ENCODE measurements at regions not wholly inside any gene's neighbourhood (a gene's known extent, or its start where the extent isn't known, plus 50 kb on each side); places are given as distances from the start of the nearest gene placed in this dataset.

DNA sequence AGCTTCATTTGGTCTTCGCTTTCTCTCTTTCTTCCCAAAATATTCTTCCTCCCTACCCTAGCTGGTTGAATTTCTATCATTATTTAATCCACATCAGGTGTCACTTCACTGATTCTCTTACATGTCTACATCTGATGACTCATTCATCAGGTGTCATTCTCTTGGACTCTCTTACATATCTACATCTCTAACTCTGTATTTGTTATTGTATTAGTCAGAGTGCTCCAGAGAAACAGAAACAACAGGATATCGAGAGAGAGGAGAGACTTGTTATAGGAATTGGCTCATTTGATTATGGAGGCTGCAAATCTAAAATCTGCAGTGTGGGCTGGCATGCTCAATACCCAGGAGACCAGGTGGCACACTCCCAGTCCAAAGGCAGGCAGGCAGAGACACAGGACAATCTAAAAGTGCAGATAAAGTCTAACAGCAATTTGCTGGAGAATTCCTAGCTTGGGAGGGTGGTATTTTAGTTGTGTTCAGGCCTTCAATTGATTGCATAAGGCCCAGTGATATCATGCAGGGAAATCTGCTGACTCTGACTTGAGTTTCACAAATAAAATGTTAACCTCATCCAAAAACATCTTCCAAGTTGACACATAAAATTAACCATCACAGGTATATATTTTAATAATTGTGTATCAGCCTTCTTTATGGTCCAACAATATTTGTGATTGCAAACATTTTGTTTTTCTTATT lies 541.4 kb upstream of the SLITRK5 start:
- Histone ChIP-seq H3K4me3 (ENCODE audit: low read depth, low read length, poor library complexity, severe bottlenecking) (no peak overlapping the region), H2AFZ (ENCODE audit: low read length) (no peak overlapping the region), H3K36me3 (ENCODE audit: insufficient read depth, low read length) (no peaks in the 10 kb centered on the region), H3K27ac (ENCODE audit: low read depth, low read length, poor library complexity, severe bottlenecking) (no peak overlapping the region), H3K4me1 (ENCODE audit: insufficient read depth, low read length, poor library complexity, severe bottlenecking) (no peaks in the 10 kb centered on the region), H3K4me2 (ENCODE audit: low read length) (no peak overlapping the region), H3K9me2 (ENCODE audit: insufficient read depth, low read length) (no peaks in the 10 kb centered on the region), H3K79me2 (ENCODE audit: insufficient read depth, low read depth, low read length) (no peaks in the 10 kb centered on the region), H3K9me3 (ENCODE audit: low read length) (no peaks in the 10 kb centered on the region), H4K20me1 (ENCODE audit: insufficient read depth, low read length) (no peaks in the 10 kb centered on the region)
- POLR2A ChIA-PET, result interaction anchor here (0.7 kb wide), 1 partner anchor 15 kb away, joined by 3 read pairs; no protein-coding TSS in a partner anchor
- no TSS peak for BruUV-seq (replicated peaks)
- CTCF ChIA-PET (ENCODE audit: unreplicated experiment), result no interaction called here
- TF ChIP-seq EZH2phosphoT487 (IDR thresholded peaks at IDR 0.05; ENCODE audit: borderline replicate concordance, low read depth, low read length), result no peak
- TF ChIP-seq, protein P1, sequence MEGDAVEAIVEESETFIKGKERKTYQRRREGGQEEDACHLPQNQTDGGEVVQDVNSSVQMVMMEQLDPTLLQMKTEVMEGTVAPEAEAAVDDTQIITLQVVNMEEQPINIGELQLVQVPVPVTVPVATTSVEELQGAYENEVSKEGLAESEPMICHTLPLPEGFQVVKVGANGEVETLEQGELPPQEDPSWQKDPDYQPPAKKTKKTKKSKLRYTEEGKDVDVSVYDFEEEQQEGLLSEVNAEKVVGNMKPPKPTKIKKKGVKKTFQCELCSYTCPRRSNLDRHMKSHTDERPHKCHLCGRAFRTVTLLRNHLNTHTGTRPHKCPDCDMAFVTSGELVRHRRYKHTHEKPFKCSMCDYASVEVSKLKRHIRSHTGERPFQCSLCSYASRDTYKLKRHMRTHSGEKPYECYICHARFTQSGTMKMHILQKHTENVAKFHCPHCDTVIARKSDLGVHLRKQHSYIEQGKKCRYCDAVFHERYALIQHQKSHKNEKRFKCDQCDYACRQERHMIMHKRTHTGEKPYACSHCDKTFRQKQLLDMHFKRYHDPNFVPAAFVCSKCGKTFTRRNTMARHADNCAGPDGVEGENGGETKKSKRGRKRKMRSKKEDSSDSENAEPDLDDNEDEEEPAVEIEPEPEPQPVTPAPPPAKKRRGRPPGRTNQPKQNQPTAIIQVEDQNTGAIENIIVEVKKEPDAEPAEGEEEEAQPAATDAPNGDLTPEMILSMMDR (conservative IDR thresholded peaks at IDR 0.05; ENCODE audit: low read length), result no peak
- intact Hi-C loops (cut with micrococcal nuclease; ENCODE audit: unreplicated experiment), result no loop called here
- no peak for DNase-seq (ENCODE audit: low spot score)

DNA sequence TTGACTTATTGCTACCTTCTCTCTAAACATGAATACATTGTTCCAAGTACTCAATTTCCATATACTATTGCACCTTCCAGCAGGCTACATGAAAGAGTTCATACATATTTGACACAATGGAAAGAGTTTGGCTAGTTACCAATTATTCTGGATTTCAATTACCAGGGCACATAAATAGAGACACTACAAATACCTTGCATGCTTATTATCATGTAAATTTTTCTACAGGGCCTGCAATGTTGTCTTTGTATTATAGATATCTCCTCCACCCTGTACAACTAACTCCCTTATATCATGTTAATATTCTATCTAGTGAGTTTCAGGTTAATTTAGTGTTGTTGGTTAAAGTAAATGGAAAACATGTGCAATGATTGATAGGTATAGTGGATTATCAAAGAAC lies 540.7 kb upstream of the SLITRK5 start:
- Histone ChIP-seq H3K36me3 (ENCODE audit: insufficient read depth, low read length) (no peaks in the 10 kb centered on the region), H4K20me1 (ENCODE audit: insufficient read depth, low read length) (no peaks in the 10 kb centered on the region), H3K4me2 (ENCODE audit: low read length) (no peak overlapping the region), H3K9me2 (ENCODE audit: insufficient read depth, low read length) (no peaks in the 10 kb centered on the region), H3K27ac (ENCODE audit: low read depth, low read length, poor library complexity, severe bottlenecking) (no peak overlapping the region), H3K79me2 (ENCODE audit: insufficient read depth, low read depth, low read length) (no peaks in the 10 kb centered on the region), H3K4me3 (ENCODE audit: low read depth, low read length, poor library complexity, severe bottlenecking) (no peak overlapping the region), H3K4me1 (ENCODE audit: insufficient read depth, low read length, poor library complexity, severe bottlenecking) (no peaks in the 10 kb centered on the region), H2AFZ (ENCODE audit: low read length) (no peak overlapping the region), H3K9me3 (ENCODE audit: low read length) (no peaks in the 10 kb centered on the region)
- POLR2A ChIA-PET, result no interaction called here
- TF ChIP-seq EZH2phosphoT487 (IDR thresholded peaks at IDR 0.05; ENCODE audit: borderline replicate concordance, low read depth, low read length), result no peak
- TF ChIP-seq, protein P1 (conservative IDR thresholded peaks at IDR 0.05; ENCODE audit: low read length), result no peak
- CTCF ChIA-PET (ENCODE audit: unreplicated experiment), result no interaction called here
- no TSS peak for BruUV-seq (replicated peaks)
- no peak for DNase-seq (ENCODE audit: low spot score)
- intact Hi-C loops (cut with micrococcal nuclease; ENCODE audit: unreplicated experiment), result no loop called here

DNA sequence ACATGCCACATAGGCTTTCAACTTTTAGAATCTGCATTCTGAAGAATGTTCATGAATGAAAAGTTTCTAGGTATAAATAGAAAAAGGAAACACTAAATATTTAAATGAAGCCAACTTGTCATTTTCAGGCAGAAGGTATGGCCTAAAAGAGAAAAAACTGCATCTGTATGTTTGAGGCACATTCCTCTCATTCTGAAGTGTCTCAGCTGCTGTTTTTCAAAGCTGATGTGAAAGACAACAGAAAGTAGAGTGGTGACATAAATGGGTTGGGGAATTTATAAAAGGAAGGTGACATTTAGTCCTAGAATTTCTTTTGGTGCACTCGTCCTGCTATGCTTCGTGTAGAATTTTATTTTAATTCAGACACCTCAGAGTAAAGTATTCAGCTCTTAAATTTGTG lies 539.6 kb upstream of the SLITRK5 start:
- Histone ChIP-seq H4K20me1 (ENCODE audit: insufficient read depth, low read length) (no peaks in the 10 kb centered on the region), H3K27ac (ENCODE audit: low read depth, low read length, poor library complexity, severe bottlenecking) (no peak overlapping the region), H3K9me2 (ENCODE audit: insufficient read depth, low read length) (no peaks in the 10 kb centered on the region), H3K36me3 (ENCODE audit: insufficient read depth, low read length) (no peaks in the 10 kb centered on the region), H3K9me3 (ENCODE audit: low read length) (no peaks in the 10 kb centered on the region), H3K4me2 (ENCODE audit: low read length) (no peak overlapping the region), H2AFZ (ENCODE audit: low read length) (no peak overlapping the region), H3K4me3 (ENCODE audit: low read depth, low read length, poor library complexity, severe bottlenecking) (no peak overlapping the region), H3K79me2 (ENCODE audit: insufficient read depth, low read depth, low read length) (no peaks in the 10 kb centered on the region), H3K4me1 (ENCODE audit: insufficient read depth, low read length, poor library complexity, severe bottlenecking) (no peaks in the 10 kb centered on the region)
- no peak for DNase-seq (ENCODE audit: low spot score)
- BruUV-seq (replicated peaks), result no TSS peak
- intact Hi-C loops (cut with micrococcal nuclease; ENCODE audit: unreplicated experiment), result no loop called here
- ChIA-PET CTCF (ENCODE audit: unreplicated experiment) (no interaction called here), POLR2A (interaction anchor here (1.5 kb wide), 1 partner anchor 13 kb away, joined by 3 read pairs; no protein-coding TSS in a partner anchor)
- TF ChIP-seq EZH2phosphoT487 (IDR thresholded peaks at IDR 0.05; ENCODE audit: borderline replicate concordance, low read depth, low read length), result no peak
- TF ChIP-seq, protein P1 (conservative IDR thresholded peaks at IDR 0.05; ENCODE audit: low read length), result no peak
